LNCAP (cell line): ENCODE measurements at regions not wholly inside any gene's neighbourhood (a gene's known extent, or its start where the extent isn't known, plus 50 kb on each side); places are given as distances from the start of the nearest gene placed in this dataset.

ENCODE experiments used
- TF ChIP-seq, protein P1 (sequence below): fragments of 450-650 bp; IDR thresholded peaks from 2 replicates; pipeline ENCODE4 v1.5.1; 2017; ENCODE audit warnings: mild to moderate bottlenecking

DNA sequence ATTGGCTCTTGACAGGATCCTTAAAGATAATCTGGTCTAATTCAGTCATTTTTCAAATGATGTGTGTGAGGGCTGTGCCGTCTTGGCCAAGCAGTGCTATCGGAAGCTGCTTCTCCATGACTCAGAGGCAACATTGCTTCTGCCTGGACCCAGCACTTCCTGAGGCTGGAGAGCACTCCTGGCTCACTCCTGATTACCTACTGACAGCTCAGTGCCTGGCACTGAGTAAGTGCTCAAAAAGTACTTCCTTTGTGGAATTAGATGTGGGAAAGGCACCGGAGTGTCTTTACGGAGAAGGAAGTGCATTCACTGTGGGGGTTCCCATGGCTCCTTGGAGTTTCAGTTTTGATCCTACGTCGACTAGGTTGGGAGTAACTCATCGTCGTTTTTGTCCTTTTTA lies 86.9 kb upstream of the UBE3A start:
- TF ChIP-seq, protein P1, sequence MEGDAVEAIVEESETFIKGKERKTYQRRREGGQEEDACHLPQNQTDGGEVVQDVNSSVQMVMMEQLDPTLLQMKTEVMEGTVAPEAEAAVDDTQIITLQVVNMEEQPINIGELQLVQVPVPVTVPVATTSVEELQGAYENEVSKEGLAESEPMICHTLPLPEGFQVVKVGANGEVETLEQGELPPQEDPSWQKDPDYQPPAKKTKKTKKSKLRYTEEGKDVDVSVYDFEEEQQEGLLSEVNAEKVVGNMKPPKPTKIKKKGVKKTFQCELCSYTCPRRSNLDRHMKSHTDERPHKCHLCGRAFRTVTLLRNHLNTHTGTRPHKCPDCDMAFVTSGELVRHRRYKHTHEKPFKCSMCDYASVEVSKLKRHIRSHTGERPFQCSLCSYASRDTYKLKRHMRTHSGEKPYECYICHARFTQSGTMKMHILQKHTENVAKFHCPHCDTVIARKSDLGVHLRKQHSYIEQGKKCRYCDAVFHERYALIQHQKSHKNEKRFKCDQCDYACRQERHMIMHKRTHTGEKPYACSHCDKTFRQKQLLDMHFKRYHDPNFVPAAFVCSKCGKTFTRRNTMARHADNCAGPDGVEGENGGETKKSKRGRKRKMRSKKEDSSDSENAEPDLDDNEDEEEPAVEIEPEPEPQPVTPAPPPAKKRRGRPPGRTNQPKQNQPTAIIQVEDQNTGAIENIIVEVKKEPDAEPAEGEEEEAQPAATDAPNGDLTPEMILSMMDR, result no peak

DNA sequence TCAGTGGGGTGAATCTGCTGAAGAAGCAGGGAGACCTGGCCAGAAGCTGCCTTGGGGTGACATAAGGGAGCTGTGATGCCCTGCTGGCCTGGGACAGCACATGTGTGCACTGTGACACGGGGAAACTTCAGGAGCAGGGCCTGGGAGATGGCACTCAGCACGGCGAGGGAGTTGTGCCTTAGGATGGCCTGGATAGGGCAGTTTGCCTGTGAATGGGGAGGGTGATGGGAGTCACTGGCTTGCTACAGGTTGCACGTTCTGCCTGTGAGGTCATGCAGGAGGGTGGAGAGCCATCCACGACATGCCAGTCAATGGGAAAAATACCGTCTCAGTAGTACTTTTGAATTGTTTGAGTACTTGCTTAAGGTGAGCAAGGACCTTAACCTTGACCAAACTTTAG lies 76.8 kb upstream of the UBE3A start:
- TF ChIP-seq, protein P1, result no peak

DNA sequence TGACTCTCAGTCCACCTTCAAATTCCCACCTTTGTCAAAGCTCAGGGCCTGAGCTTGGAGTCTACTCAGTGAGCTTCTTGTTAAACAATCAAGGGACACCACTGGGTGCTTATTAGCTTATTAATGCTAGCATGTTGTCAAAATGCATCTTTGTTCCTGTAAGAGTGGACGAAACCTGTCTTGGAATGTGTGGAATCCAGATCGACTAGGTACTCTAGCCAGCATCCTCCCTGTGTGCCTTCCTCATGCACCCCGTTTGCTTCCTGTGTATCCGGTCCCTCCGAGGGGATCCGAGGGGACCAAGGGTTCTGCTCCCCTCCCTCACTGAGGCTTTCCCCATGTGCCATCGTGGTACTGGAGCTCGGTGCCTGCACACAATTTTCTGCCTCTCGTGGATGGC lies 75.7 kb upstream of the UBE3A start:
- TF ChIP-seq, protein P1, result no peak

DNA sequence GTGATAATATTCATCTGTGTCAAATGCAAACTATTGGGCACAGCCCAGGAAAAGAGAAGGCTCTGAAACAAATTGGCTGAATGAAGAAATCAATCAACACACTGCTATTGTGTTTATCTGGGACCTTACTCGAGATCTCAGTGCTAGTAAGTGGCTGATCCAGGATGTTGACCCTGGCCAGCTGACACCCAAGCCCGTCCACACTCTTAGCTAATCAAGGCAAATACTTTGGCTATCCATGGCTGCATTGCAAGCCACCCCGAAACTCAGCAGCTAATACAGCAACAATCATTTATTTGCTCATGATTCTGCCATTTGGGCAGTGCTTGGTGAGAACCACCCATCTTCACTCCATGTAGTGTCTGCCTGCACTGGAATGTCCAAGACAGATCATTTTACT lies 74.1 kb upstream of the UBE3A start:
- TF ChIP-seq, protein P1, result no peak

DNA sequence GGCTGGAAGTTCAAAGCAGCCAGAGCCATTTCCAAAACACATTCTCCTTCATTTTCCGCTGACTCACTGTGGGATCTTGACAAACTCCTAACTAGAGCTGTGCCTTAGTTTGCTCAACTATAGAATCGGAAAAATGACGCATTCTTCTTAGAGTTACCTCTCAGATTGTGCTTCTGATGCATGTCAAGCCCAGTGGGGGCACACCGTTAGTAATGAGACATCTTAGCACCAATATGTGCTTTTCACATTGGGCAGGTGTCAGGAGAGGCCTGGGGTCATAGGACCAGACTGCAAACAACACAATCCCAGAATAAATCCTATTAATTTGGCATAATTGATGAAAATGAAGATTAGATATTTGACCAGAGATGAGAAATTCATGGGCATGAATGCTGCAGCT lies 71.3 kb upstream of the UBE3A start:
- TF ChIP-seq, protein P1, result no peak

DNA sequence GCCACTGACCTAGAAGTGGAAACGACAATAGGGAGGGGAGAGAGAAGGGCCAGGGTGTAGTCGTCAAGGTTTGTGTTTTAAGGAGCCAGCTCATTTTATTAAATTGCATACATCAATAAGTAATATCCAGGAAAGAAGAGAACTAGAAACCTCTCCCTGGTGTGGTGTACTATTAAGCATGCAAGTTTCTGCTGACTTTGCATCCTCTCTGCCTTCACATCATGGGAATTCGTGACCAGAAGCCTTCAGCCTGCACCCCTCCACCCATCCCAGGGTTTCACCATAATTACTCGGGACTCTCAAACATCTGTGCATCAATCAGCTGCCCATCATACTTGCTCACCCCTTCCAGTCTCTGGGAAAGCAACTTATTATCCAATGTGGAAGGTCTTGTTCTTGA lies 70.9 kb upstream of the UBE3A start:
- TF ChIP-seq, protein P1, result no peak

DNA sequence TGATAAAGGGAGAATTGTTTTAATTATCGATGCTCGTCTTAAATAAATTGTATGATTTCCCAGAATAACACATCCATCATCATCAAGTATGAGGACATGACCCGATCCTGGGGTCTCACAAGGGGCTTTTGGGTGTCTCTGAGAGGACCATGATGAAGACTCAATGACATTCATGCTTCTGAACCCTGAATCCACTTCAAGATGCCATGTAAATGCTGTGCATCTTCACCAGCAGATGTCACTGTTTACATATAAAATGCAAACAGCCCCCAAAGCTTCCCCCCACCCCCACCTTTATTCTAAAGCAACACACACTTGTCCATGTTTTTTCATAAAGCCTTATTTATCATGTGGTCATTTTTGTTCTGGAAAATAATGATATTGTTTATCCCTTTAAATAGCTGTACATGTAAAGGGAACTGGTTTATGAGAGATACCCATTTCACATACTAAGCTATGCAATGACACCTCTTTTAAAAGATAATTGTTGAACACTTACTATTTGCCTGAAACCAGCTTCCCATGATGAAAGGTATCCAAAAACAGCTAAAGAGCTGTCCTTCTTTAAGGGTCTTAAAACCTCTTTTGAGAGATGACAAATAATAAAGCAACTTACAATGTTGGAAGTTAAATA lies 69.7 kb upstream of the UBE3A start:
- TF ChIP-seq, protein P1, result peak; percentile 76

DNA sequence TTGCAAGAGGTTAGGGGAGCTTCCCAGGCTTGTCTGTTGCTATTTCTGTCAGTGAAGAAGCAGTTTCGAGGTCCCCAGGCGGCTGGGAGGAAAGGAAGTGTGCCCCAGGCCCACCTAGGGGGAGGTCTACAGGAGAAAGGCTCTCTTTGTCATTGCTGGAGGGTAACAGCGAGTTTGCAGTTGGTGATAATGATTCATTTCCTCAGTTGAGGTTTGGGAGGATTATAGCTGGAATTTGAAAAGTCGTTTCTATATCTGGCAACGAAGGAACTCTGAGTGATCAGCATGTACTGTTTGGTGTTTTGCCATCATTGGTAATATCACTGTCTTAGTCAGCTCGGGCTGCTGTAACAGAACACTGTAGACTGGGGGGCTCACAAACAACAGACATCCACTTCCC lies 65.5 kb upstream of the UBE3A start:
- TF ChIP-seq, protein P1, result no peak
